ENCODE measurements at regions not wholly inside any gene's neighbourhood (a gene's known extent, or its start where the extent isn't known, plus 50 kb on each side); places are given as distances from the start of the nearest gene placed in this dataset.
A peak's percentile ranks its signal among the peaks of the same experiment; 100 is the strongest.
"Not testable (repeated sequence)": the region's sequence is repeated elsewhere in the genome, so short reads cannot be mapped to it uniquely, and the experiment has no call there.

GRCh38 chr6:126206504-126207246 lies 133.2 kb upstream of the CENPW start:
- DNase-seq (ENCODE audit: low read depth), result no peak

DNA sequence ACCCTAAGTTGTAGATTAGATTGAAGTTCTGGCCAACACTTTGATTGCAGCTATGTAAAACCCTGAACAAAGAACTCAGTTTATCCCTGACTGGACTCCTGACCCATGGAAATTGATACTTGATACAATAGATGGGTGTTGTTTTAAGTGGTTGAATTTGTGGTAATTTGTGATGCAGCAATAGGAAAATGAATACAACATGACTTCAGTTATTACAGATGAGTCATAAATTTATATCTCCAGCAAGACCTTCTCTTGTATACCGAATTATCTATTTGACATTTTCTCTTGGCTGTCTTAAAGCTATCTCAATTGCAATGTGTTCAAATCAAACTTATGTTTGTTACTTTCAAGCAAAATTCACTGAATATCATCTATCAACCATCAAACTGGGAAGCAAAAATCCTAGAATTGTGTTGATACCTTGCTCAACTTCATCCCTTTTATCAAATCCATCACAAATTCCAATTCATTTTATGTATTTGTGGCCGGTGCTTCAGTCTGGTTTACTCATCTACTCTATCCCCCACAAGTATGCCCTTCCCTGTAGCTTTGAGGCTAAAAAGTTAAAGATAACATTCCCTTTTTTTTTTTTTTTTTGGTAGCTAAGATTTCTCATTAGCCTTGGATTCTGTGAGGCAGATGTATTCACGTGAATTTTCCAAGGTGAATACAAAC lies 129.4 kb upstream of the CENPW start:
- no peak for DNase-seq (ENCODE audit: low read depth)

GRCh38 chr6:126217497-126217896 lies 122.4 kb upstream of the CENPW start:
- DNase-seq (ENCODE audit: low read depth), result no peak

DNA sequence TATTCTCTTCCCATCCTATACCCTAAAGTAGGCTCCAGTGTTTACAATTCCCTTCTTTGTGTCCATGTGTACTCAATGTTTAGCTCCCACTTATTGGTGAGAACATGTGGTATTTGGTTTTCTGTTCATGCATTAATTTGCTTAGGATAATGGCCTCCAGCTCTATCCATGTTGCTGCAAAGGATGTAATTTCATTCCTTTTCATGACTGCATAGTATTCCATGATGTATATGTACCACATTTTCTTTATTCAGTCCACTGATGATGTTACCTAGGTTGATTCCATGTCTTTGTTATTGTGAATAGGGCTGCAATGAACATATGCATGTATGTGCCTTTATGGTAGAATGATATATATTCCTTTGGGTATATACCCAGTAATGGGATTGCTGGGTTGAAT lies 119.0 kb upstream of the CENPW start:
- not testable (repeated sequence) for DNase-seq (ENCODE audit: low read depth)

DNA sequence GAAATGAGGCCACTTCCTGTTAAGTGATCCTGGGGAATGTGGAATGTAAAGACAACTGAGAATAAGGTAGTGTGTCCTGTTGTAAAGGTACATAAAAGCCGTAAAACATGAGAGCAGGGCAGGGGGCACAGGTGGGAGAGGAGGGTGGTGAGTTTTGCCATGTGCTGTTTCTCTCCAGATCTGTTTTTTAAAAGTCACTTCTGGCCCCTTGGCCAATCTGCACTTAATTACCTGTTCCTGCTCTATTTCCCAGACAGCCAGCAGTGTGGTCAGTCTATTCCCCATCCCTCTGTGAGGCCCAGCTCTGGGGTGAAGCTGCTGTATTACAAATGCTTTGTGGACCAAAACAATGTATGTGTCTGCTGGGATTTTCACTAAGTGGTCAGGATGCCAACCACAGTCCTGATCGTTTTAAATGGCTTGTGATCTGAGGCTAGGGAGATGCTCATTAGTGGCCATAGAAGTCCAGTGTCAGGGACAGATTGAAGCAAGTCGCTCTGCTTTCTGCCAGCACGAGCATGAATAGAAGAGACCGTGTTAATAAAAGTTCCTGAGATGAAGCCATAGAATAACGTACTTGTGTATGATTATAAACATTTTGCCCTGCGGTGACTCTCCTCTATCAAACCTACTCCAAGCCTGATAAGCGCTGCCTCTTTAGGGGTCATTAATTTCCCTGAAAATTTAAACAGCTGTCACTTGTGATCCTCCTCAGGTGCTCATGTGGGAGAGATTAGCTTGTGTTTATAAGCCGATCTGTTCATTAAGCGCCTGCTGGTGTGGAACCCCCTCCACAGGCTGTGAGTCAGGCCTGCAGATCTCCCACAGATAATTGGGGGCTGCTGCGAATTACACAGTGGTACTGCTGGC lies 111.8 kb upstream of the CENPW start:
- no peak for DNase-seq (ENCODE audit: low read depth)

GRCh38 chr6:126232671-126233070 lies 107.2 kb upstream of the CENPW start:
- peak; percentile 3 for DNase-seq (ENCODE audit: low read depth)

GRCh38 chr6:126233192-126233591 lies 106.7 kb upstream of the CENPW start:
- no peak for DNase-seq (ENCODE audit: low read depth)

- DNase-seq (ENCODE audit: low read depth), result no peak
These were observed 104.6 kb upstream of the CENPW start for GRCh38 chr6:126235363-126235762.

- no peak for DNase-seq (ENCODE audit: low read depth)
These were observed 94.8 kb upstream of the CENPW start for GRCh38 chr6:126245077-126245476.

GRCh38 chr6:126252154-126252553 lies 87.8 kb upstream of the CENPW start:
- no peak for DNase-seq (ENCODE audit: low read depth)

GRCh38 chr6:126253431-126253830 lies 86.5 kb upstream of the CENPW start:
- DNase-seq (ENCODE audit: low read depth), result no peak

- DNase-seq (ENCODE audit: low read depth), result no peak
These were observed 81.8 kb upstream of the CENPW start for GRCh38 chr6:126258150-126258549.

GRCh38 chr6:126261792-126262421 lies 78.0 kb upstream of the CENPW start:
- no peak for DNase-seq (ENCODE audit: low read depth)

- no peak for DNase-seq (ENCODE audit: low read depth)
These were observed 75.7 kb upstream of the CENPW start for GRCh38 chr6:126264265-126264664.

GRCh38 chr6:126266664-126267063 lies 73.3 kb upstream of the CENPW start:
- no peak for DNase-seq (ENCODE audit: low read depth)

GRCh38 chr6:126267626-126268025 lies 72.3 kb upstream of the CENPW start:
- no peak for DNase-seq (ENCODE audit: low read depth)

DNA sequence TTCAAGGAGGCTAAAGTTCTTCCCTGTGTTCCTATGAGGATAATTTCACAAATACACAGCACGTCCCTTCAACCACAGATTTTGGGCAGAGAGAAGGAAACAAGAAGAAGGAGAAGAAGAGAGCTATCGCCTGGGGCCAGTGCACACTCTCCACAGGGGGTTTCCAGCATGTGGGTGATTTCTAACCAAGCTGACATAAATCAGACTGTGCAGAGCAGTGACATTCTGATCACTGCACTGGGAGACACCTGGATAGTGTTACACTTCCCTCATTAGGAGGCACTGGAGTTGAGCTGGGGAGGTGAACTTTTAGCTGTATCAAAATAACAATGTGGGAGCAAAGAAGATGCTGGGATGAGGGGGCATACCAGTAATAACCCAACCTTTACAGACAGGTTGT lies 71.8 kb upstream of the CENPW start:
- DNase-seq (ENCODE audit: low read depth), result no peak

DNA sequence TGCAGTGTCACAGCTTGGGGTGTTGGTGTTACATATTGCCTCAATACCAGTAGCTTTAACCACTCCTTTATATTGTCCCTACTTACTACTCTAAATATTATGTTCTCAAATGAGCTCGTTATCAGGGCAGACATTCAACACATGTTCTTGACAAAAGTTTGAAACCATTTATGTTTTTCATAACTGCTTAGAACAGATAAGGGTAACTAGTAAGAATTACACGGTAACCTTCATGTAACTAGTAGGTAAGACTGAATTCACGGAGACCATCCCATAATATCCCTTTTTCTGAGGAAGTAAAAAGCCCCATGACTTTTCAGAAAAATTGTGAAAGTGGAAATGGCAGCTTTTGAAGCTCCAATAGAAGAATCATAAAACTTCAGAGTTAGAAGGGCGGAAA lies 59.6 kb upstream of the CENPW start:
- no peak for DNase-seq (ENCODE audit: low read depth)

- no peak for DNase-seq (ENCODE audit: low read depth)
These were observed 54.0 kb upstream of the CENPW start for GRCh38 chr6:126285871-126286365.
